ENCODE measurements at regions not wholly inside any gene's neighbourhood (a gene's known extent, or its start where the extent isn't known, plus 50 kb on each side); places are given as distances from the start of the nearest gene placed in this dataset.

DNA sequence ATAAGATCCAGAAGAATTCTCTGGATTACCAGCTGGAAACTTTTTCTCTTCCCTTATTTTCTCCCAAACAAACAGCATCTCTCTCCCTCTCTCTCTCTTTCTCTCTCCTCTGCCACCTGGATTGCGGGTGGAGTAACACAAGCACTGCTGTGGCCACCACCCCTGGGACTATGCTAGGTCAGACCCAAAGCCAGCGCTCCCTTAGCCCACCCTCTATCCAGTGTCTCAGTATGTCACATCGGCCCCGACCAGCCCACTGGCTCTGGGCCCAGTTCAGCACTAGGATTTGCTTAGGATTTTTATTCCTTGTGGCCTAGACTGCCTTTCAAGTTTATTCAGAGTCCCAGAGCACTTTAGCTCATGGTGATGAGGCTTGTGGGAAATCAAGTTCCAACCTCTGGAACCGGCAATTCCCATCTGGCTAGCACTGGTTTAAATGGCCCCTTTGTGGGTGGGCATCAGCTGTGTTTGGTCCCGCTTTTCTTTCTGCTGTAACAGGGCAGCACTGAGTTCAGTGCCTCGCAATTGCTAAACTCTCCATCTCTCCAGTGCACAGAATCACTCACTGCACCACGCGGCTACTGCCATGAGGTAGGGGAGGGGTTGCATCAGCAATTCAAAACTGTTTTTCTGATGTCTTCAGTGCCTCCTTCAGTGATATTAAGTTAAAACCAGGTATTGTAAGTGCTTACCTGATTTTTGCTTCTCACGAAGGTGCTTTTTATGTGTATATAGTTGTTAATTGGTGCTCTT, 1623.1 kb downstream of the SLITRK5 start:
- Histone ChIP-seq H3K4me1 (no peaks in the 10 kb centered on the region), H3K27me3 (no peaks in the 10 kb centered on the region), H3K36me3 (no peaks in the 10 kb centered on the region), H3K9me3 (no peaks in the 10 kb centered on the region), H3K27ac (no peak overlapping the region), H3K4me3 (no peak overlapping the region)
- no peak for TF ChIP-seq CTCF (IDR thresholded peaks at IDR 0.05)
- TF ChIP-seq POLR2A (IDR thresholded peaks at IDR 0.05) = no peak
- DNase-seq (ENCODE audit: extremely low spot score in 2 of 2) = no peak
- intact Hi-C loops (cut with DNase I) = loop anchor here (2.0 kb wide), 1 partner anchor 27 kb away; no protein-coding TSS in a partner anchor

GRCh38 chr13:89307278-89307677, 1636.1 kb downstream of the SLITRK5 start:
- Histone ChIP-seq H3K4me1 (no peaks in the 10 kb centered on the region), H3K4me3 (no peak overlapping the region), H3K27me3 (no peaks in the 10 kb centered on the region), H3K9me3 (no peaks in the 10 kb centered on the region), H3K36me3 (no peaks in the 10 kb centered on the region), H3K27ac (no peak overlapping the region)
- intact Hi-C loops (cut with DNase I) = no loop called here
- TF ChIP-seq CTCF (IDR thresholded peaks at IDR 0.05) (no peak), POLR2AphosphoS5 (IDR thresholded peaks at IDR 0.05; ENCODE audit: insufficient read depth in 1 of 2, low read depth in 1 of 2) (no peak), POLR2A (IDR thresholded peaks at IDR 0.05) (no peak)
- no peak for DNase-seq (ENCODE audit: extremely low spot score in 2 of 2)

DNA sequence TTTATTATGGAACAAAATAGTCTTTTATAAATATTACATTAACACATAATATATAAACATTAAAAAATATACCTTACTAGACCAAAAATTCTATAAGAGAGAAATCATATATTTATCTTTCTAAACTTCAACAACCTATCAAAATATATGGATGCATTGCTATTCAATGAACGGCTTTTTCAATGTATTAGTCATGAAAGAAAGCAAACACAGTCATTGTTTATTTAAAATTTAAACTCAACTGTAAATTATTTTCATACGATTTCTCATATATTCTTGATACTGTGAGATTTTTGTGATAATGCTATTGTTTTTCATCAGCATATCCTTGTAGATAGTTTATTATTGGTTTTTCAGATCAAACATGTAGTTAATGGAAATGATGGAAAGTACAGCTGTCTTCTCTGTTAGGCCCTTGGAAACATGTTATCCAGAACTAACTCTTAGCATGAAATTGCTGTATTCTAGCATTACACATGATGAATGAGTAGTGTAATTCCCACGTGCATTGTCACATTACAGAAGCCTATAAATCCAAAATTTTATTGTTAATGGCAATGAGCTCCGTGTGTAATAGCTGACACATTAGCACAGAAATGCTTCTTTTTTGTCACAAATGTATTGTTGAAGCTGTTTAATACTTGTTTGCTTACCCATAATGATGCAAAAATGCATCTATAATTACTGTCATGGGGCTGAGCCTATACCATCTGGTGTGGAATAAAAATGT, 1639.9 kb downstream of the SLITRK5 start:
- DNase-seq (ENCODE audit: extremely low spot score in 2 of 2) = no peak
- intact Hi-C loops (cut with DNase I) = no loop called here
- H3K4me1 ChIP-seq = no peaks in the 10 kb centered on the region
- H3K36me3 ChIP-seq = no peaks in the 10 kb centered on the region
- H3K27ac ChIP-seq = no peak overlapping the region
- TF ChIP-seq CTCF (IDR thresholded peaks at IDR 0.05) = no peak
- TF ChIP-seq POLR2AphosphoS5 (IDR thresholded peaks at IDR 0.05; ENCODE audit: insufficient read depth in 1 of 2, low read depth in 1 of 2) = no peak
- no peak for TF ChIP-seq POLR2A (IDR thresholded peaks at IDR 0.05)
- no peak overlapping the region for H3K4me3 ChIP-seq
- H3K9me3 ChIP-seq = no peaks in the 10 kb centered on the region
- no peaks in the 10 kb centered on the region for H3K27me3 ChIP-seq

DNA sequence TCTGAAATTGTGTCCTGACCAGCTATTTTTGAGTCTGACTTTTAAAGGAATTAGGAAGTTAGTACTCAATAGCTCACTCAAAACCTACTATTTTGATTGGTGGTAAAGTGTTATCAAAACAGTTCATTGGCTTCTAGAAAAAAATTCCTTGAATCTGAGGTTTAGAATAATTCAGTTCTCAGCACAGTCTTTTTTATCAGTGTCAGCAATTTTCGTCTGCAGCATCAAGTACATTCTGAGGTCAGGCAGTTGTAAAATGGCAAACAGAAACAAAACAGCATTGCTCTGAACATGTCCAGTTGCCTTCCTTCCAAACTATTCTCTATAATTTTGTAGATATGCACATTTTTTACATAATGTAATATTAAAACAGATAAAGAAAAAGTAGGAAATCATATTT, 1644.1 kb downstream of the SLITRK5 start:
- DNase-seq (ENCODE audit: extremely low spot score in 2 of 2) = no peak
- no peak for TF ChIP-seq CTCF (IDR thresholded peaks at IDR 0.05)
- no peak for TF ChIP-seq POLR2AphosphoS5 (IDR thresholded peaks at IDR 0.05; ENCODE audit: insufficient read depth in 1 of 2, low read depth in 1 of 2)
- TF ChIP-seq POLR2A (IDR thresholded peaks at IDR 0.05) = no peak

GRCh38 chr13:89322466-89322865, 1651.3 kb downstream of the SLITRK5 start:
- Histone ChIP-seq H3K27ac (no peak overlapping the region), H3K27me3 (no peaks in the 10 kb centered on the region), H3K36me3 (no peaks in the 10 kb centered on the region), H3K9me3 (no peaks in the 10 kb centered on the region), H3K4me1 (no peaks in the 10 kb centered on the region), H3K4me3 (no peak overlapping the region)
- intact Hi-C loops (cut with DNase I) = no loop called here
- DNase-seq (ENCODE audit: extremely low spot score in 2 of 2) = no peak
- TF ChIP-seq CTCF (IDR thresholded peaks at IDR 0.05) (no peak), POLR2AphosphoS5 (IDR thresholded peaks at IDR 0.05; ENCODE audit: insufficient read depth in 1 of 2, low read depth in 1 of 2) (no peak), POLR2A (IDR thresholded peaks at IDR 0.05) (no peak)

More for the DNA sequence above, 1644.1 kb downstream of the SLITRK5 start:
- Histone ChIP-seq H3K27ac (no peak overlapping the region), H3K4me3 (no peak overlapping the region), H3K4me1 (no peaks in the 10 kb centered on the region), H3K9me3 (no peaks in the 10 kb centered on the region), H3K36me3 (no peaks in the 10 kb centered on the region), H3K27me3 (no peaks in the 10 kb centered on the region)
- intact Hi-C loops (cut with DNase I) = no loop called here

Measured in vagina (tissue), 2 donors.